Type B pancreatic cell (in vitro differentiated cells): ENCODE measurements at regions not wholly inside any gene's neighbourhood (a gene's known extent, or its start where the extent isn't known, plus 50 kb on each side); places are given as distances from the start of the nearest gene placed in this dataset.

Experiments used
- DNase-seq: peaks from one replicate; pipeline ENCODE4 v3.0.0; 2021; ENCODE audit warnings: mixed read lengths; ENCODE audit not compliant: unreplicated experiment; ENCODE audit errors: extremely low spot score
- H3K27ac Mint-ChIP-seq: 2 replicates; pipeline ENCODE4 v1.8.0; 2021; ENCODE audit warnings: mild to moderate bottlenecking, mixed read lengths
- H3K27me3 Mint-ChIP-seq: 2 replicates; pipeline ENCODE4 v1.8.0; 2021; ENCODE audit warnings: mixed read lengths
- H3K36me3 Mint-ChIP-seq: 2 replicates; pipeline ENCODE4 v1.8.0; 2021; ENCODE audit warnings: mixed read lengths
- H3K4me1 Mint-ChIP-seq: one replicate; pipeline ENCODE4 v1.8.0; 2021; ENCODE audit warnings: mixed read lengths; ENCODE audit not compliant: unreplicated experiment
- H3K4me3 Mint-ChIP-seq: 2 replicates; pipeline ENCODE4 v1.8.0; 2021; ENCODE audit warnings: mild to moderate bottlenecking, mixed read lengths
- H3K9me3 Mint-ChIP-seq: 2 replicates; pipeline ENCODE4 v1.8.0; 2021; ENCODE audit warnings: mixed read lengths
- CTCF ChIP-seq: fragments of 200-600 bp; sonication (generic); conservative IDR thresholded peaks from 2 replicates; pipeline ENCODE4 v1.5.0; 2021; ENCODE audit warnings: antibody characterized with exemption, mild to moderate bottlenecking

- DNase-seq, result no peak
- Mint-ChIP-seq H3K4me3 (no peak overlapping the region), H3K4me1 (peaks cover 39% of the 10 kb centered on the region), H3K27ac (no peak overlapping the region), H3K27me3 (peaks cover 29% of the 10 kb centered on the region), H3K9me3 (no peaks in the 10 kb centered on the region), H3K36me3 (no peaks in the 10 kb centered on the region)
- TF ChIP-seq CTCF, result no peak
These were observed 361.2 kb downstream of the MN1 start for GRCh38 chr22:27440304-27440865.

GRCh38 chr22:27441706-27442475, 359.7 kb downstream of the MN1 start:
- Mint-ChIP-seq H3K36me3 (no peaks in the 10 kb centered on the region), H3K9me3 (no peaks in the 10 kb centered on the region), H3K27me3 (peaks cover 22% of the 10 kb centered on the region), H3K27ac (no peak overlapping the region), H3K4me3 (no peak overlapping the region), H3K4me1 (peaks cover 28% of the 10 kb centered on the region)
- TF ChIP-seq CTCF, result no peak
- no peak for DNase-seq

- H3K27ac Mint-ChIP-seq, result no peak overlapping the region
- peaks cover 26% of the 10 kb centered on the region for H3K4me1 Mint-ChIP-seq
- peaks cover 22% of the 10 kb centered on the region for H3K27me3 Mint-ChIP-seq
- no peak overlapping the region for H3K4me3 Mint-ChIP-seq
- no peak for TF ChIP-seq CTCF
- H3K36me3 Mint-ChIP-seq, result no peaks in the 10 kb centered on the region
- DNase-seq, result no peak
- H3K9me3 Mint-ChIP-seq, result no peaks in the 10 kb centered on the region
These were observed 358.2 kb downstream of the MN1 start for GRCh38 chr22:27443306-27443705.

GRCh38 chr22:27445881-27446280, 355.7 kb downstream of the MN1 start:
- H3K36me3 Mint-ChIP-seq, result no peaks in the 10 kb centered on the region

GRCh38 chr22:27447289-27447688, 354.3 kb downstream of the MN1 start:
- no peak overlapping the region for H3K4me3 Mint-ChIP-seq
- H3K9me3 Mint-ChIP-seq, result peaks cover 9% of the 10 kb centered on the region

More at GRCh38 chr22:27445881-27446280, 355.7 kb downstream of the MN1 start:
- H3K27me3 Mint-ChIP-seq, result peaks cover 22% of the 10 kb centered on the region
- no peak overlapping the region for H3K4me3 Mint-ChIP-seq
- H3K9me3 Mint-ChIP-seq, result peaks cover 9% of the 10 kb centered on the region
- DNase-seq, result no peak
- no peak for TF ChIP-seq CTCF
- H3K4me1 Mint-ChIP-seq, result peaks cover 13% of the 10 kb centered on the region
- no peak overlapping the region for H3K27ac Mint-ChIP-seq

More at GRCh38 chr22:27447289-27447688, 354.3 kb downstream of the MN1 start:
- no peak for TF ChIP-seq CTCF
- Mint-ChIP-seq H3K27ac (no peak overlapping the region), H3K4me1 (peaks cover 5% of the 10 kb centered on the region), H3K27me3 (peaks cover 13% of the 10 kb centered on the region), H3K36me3 (no peaks in the 10 kb centered on the region)
- no peak for DNase-seq
